GM18909 (cell line): ENCODE measurements at regions not wholly inside any gene's neighbourhood (a gene's known extent, or its start where the extent isn't known, plus 50 kb on each side); places are given as distances from the start of the nearest gene placed in this dataset.

Experiments
- ATAC-seq: cut with Tn5 transposase; IDR thresholded peaks from one replicate; pipeline ENCODE4 v1.9.1; 2021; ENCODE audit warnings: mild to moderate bottlenecking; ENCODE audit not compliant: unreplicated experiment, poor library complexity

DNA sequence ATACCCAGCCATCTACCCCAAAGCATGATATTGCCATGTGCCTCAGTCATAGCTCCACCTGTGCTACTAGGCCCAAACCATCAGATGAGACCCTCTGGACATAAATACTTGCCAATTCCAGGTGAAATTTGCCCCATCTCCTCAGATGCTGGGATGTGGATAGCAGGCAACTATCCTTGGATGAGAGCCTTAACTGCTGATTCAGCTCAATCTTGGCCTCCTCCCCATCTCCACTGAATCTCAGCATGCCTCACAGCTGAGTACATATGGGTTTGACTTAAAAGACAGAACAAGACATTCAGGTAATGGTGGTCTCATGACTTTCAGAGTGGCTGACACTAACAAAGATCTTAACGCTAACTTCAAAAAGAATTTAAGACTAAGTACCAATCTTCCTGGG is 50.8 kb upstream of the KLHL13 start:
- ATAC-seq, result no peak

DNA sequence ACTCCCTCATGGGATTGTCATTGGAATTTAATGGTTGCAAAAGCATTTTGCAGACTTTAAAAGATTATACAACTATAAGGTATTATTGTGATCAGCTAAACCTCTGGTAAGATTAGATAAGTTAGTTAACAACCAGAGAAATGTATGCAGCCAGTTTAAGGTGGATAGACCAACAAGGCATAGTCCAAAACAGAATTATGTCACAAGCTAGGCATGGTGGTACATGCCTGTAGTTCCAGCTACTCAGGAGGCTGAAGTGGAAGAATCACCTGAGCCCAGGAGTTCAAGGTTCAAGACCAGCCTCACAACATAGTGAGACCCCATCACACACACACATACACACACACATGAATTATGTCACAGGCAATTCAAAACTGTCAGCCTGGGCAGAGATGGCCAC is 54.7 kb upstream of the KLHL13 start:
- no peak for ATAC-seq

DNA sequence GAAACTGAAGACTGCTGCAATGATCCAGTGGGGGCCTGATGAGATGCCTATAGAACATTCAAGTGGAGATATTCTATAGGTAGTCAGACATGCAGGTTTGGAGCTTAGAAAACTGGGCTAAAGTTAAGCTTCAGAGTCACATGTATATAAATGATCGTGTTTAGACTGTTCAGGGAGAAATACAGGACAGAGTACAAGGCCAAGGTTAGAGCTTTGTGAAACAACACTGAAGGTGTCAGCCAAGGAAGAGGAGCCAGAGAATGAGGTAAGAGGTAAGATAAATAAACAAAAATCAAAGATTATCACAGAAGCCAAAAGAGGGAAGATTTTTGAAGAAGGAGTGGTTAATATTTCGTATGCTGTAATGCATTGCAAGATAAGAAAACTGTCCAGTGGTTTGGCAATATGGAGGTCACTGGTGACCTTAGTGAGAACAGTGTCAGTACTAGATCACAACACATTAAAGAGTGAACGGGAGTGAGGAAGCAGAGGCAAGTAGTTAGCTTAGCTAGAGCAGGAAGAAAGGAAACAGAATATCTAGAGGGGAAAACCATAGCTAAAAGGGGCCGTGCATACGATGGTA is 58.0 kb upstream of the KLHL13 start:
- no peak for ATAC-seq

DNA sequence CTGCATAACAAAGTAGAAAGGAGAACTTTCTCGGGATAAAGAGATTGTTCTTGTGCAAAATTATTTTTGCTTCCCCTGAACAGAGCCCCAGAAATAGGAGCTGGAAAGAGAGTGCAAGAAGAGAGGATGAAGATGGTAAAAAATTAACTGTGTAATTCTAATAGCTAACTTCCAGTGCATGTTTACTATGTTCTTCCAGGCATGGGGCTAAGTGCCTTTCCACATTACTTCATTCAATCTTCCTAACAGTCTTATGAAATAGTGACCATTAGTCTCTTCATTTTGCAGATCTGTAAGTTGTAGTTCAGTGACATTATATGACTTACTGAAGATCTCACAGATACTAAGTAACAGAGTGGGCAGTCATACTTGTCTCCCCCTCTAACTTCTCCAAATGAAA is 61.1 kb upstream of the KLHL13 start:
- ATAC-seq, result no peak

DNA sequence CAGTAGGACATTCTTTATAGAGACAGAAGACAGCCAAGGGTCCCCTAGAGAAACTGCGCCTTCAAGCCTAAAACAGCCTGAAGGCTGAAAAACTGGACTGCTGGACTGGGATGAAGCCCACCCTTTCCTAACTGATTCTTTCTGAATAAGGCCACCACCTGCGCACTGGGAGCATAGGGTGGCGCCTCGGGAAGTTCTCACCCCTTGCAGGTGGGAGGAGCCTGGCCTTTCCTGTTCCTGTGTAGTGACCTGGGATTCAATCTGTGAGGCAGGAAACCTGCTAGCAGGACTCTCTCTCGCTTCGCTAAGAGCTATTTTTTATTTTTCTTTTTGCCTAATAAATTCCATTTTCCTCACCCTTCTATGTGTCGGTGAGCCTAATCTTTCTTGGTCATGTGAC is 61.8 kb upstream of the KLHL13 start:
- ATAC-seq, result no peak

DNA sequence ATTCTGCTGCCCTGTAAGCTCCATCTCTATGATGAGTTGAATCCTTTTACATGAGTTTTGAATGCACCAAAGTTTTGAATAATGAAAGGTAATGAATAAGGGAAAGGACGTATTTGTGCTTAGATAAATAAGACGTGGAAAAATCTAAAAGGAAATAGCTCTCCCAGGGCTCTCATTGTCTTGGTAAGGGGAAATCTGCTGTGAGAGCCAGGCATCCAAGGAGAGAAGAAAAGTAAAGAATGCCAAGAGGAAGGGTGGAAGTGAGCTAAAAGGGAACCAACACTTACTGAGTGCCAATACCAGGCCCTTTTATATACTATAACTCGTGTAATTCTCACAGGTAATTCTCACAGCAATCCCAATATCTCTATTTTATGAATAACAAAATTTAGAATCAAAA is 62.6 kb upstream of the KLHL13 start:
- no peak for ATAC-seq

DNA sequence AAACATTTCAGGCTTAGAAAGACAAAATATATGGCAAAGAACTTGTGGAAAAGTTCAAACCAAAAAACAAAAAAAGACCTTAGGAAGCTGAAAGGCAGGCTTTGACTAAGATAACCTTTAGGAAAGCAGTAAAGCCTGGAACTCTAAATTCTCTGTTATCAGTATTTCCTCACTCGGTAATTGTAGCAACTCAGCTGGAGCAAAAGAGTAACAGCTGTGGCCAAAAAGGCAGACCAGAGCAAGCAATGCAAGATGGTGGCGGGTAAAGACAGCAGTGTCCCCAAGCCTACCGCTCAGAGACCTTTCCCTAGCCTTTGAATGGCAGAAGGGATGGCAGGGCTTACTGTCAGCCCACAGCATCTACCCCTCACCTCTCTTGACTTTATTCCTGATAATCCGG is 63.1 kb upstream of the KLHL13 start:
- ATAC-seq, result no peak

DNA sequence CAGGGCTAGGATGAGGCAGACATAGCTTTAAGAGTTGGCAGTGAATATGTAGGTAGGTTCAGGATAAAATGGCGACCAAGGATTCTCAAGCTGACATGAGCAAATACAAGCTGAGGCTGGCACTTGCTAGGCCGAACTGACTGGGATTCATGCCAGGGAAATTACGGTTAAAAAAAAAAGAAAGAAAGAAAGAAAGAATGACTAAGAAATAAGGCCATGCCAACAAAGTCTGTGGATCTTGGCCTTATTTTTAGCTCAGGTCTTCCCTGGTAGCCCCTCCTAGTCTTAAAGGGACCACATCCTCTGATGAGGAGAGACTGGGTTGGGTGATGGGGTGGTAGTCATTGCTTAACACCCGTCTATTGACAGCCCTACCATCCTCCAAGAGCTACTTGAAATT is 64.4 kb upstream of the KLHL13 start:
- no peak for ATAC-seq

DNA sequence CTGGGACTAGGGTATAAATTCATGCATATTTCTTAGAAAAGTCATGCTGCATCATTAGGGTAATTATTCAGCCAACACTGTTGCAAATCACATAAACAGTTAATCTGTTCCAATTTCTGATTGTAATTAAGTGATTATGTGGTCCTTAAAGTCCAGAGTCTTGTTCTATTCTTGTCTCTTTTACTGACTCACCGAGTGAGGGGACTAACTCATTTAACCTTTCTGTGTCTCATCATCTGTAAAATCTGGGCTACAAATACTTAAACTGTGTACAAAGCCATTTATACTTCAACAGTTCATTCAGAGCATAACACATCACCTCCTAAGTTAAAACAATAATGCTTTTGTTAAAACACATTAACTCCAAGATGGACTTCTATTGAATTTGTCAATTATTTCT is 65.4 kb upstream of the KLHL13 start:
- no peak for ATAC-seq

DNA sequence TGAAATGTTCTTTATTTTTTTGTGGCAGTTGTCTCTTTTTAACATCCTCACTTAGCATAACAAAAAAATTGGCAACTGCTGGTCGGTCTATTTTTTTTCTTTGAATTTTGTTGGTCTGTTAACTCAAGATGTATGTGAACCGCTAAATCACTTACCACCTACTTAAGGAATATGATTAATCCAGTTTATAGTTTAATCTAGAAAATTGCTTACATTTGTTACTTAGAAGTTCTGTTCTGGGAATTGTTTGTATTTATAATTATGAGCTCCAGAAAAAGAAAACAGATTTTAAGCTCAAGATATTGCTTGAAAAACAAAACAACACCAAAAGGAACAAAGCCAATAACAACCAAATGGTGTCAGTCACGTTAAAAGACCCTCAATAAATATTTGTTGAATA is 66.1 kb upstream of the KLHL13 start:
- no peak for ATAC-seq

DNA sequence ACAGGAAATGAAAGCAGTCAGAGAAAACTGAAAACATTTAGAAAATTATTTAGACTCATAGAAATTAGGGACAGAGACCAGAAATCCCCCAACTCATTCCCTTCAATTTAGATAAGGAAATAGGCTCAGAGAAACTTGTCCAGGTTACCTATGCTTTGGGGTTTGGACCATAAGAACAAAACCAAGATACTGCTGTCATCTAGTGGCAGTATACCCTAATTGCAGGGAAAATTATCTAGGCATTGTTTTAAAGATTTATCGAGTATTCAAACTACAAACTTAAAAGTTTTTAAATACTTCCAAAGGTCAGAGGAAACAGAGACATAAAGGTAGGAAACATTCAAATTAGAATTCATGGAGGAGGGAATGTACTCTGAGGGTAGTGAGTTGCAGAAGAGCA is 67.0 kb upstream of the KLHL13 start:
- no peak for ATAC-seq

DNA sequence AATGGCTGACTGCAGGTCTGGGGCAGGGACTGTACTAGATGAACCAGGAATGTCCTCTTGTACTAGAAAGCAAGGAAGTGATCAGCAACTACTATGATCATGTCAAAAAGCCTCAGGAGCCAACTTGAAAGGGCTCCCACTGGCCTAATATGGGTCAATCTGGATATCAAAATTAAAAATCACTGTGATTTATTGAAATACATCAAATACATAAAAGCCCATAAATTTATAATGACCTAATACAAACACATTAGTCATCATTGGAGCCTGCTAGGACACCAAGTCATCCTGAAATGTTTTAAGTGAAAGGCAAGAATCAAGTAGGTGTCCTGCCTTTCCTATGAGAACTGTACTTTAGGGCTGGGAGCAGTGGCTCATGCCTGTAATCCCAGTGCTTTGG is 70.5 kb upstream of the KLHL13 start:
- ATAC-seq, result no peak

DNA sequence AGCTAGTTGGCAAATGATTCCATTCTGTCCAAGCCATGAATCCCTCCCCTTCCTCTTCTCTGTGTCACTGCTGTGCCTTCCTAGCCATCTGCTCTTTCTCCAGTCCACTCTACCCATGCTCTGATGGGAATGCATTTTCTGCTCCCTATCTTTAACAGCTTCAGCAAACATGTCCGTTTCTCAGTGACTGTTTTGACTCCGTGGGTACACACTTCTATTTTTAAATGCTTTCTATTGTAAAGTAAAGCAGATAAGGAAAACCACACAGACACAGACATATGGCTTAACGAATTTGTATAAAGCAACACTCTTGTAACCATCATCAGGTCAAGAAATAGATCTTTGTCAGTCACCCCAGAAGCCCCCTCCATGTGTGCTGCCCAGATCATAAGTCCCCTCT is 72.4 kb upstream of the KLHL13 start:
- ATAC-seq, result no peak

DNA sequence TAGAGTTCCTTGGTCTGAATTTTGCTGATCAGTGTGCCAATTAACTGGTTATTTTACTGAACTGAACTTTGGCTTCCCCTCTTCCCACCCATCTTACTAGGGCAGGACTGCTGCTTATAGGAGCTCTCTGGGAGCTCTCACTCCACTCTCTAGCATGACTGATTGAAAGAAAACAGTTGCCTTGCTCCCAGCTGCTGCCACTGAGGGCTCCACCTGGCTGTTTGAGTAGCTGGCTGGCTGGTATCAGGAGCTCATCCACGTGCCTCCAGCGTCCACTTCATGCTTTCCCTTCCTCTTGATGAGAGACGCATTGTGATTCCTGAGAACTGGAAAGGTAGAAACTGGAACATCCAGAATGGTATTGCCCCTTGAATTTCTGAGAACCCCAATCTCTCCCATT is 73.0 kb upstream of the KLHL13 start:
- no peak for ATAC-seq

DNA sequence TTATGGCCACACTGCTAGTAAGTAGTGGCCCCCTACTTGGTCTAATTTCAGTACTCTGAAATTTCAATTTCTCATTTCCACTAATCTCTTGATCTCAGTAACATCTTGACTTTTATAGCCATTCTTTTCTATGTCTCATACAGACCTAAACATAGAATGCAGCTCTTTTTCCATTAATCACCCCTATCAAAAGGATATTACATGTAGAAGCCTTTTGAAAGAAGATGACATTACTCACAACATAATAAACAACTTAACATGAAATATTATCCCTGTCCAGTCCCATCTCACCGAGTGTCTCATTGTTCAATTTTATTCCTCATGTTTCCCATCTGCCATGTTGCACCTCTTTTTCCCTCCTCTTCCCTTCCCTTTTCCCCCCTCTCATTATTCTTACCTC is 81.1 kb upstream of the KLHL13 start:
- no peak for ATAC-seq

DNA sequence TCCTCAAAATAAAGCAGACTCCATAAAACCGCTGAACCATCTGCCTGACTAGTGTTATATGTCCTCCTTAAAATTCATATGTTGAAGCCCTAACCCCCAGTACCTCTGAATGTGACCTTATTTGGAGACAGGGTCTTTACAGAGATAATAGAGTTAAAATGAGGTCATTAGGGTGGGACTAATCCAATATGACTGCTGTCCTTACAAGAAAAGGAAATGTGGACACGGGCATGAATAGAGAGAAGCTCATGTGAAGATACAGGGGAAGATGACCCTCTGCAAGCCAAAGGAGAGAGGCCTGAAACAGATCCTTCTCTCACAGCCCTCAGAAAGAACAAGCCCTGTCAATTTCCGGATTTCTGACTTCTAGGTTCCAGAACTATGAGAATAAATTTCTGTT is 82.0 kb upstream of the KLHL13 start:
- no peak for ATAC-seq

DNA sequence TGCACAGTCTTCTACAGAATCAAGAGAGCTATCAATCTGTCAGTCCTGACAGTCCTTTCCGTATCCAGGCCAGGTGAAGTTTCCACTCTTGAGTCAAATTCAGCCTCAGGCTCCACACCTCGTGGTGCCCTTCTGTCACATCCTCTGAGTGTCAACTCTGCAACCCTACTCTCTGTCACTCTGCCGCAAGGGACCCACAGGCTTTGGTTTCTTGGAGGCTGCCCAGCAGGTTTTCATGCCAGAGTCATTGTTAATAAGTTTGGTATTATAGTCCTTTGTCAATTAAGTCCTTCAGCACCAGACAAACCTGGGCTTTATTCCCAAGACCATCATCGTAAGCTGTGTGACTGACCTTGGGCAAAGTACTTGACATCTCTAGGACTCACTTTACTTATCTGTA is 83.4 kb upstream of the KLHL13 start:
- ATAC-seq, result no peak

DNA sequence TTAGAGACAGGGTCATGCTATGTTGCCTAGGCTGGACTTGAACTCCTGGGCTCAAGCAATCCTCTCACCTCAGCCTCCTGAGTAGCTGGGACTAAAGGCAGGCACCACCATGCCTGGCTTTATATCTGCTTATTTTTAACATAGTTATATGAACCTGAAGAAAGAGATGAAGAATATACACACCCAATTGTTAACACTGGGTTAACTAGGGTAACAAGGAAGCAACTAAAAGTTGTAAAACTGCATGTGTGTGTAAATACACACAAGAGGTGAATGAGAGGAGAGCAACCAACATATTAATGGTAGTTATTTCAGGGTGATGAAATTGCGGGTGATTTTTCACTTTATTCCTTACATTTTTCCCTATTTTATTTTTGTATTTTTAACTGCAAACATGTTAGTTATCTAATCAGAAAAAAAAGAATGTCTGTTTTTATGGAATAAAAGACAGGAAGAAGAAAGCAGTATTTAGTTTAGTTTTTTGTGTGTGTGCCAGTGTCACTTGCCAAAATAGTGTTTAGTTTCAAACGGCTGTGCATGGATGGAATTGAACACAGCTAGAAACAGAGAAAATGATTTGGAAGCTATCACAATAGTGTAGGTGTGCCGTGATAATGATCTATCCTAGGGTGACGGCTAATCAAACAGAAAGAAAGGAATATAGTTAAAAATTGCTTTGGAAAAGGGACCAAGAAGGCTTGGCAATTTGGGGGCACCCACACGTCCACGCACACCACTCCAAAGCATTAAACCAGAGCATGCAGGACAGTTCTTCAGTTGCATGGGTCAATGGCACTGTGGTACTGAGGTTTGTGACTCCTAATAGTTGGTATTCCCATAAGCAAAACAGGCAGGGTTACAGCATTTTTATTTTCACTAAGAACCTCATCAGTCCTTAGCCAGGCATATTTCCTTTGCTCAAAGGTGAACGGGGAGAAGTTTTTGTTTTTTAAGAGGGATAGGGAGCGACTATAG is 89.1 kb upstream of the KLHL13 start:
- ATAC-seq, result no peak

DNA sequence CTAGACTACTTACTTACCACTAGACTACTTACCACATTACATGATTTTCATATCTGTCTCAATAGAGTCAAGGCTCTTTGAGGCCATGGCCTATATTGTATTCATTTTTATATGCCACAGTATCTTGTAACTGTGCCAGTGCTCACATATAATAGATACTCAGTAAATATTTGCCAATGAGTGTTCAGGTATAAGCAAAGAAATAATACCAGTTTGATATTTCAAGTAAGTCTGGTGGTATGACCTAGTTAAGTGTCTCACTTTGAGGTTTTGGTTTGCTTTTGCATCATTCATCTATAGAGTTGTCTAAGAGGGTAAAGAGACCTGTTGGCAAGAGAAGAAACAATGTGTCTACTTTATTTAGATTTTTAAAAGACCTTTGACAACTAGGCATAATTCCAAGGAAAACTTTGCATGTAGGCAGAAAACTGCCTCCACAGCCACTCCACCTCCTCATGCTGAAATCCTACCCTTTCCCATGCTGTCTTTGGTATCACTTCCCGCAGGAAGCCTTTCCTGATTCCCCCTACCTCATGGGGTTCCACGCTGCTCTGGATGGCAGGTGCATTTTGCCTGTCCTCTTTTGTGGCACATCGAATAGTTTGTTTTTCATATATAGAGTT is 91.3 kb upstream of the KLHL13 start:
- no peak for ATAC-seq

DNA sequence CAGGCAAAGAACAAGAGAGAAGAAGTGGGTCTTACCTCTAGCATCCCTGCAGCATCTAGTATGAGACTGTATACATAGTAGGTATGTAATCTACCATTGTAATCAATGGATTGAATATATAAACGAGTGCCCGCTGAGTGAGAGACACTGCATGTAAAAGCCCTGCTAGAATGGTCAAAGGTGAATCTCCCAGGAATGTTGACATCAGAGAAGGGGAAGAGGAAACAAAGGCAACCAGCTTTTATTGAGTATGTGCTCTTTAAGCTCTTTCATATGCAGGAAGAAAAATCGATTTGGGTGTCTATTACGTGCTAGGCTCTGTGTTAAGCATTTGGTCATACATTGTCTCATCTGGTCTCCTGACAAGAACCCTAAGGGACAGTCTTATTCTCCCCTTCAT is 91.9 kb upstream of the KLHL13 start:
- no peak for ATAC-seq
